HEK293T (cell line): ENCODE measurements at regions not wholly inside any gene's neighbourhood (a gene's known extent, or its start where the extent isn't known, plus 50 kb on each side); places are given as distances from the start of the nearest gene placed in this dataset.

ENCODE experiments used
- ARNT ChIP-seq: fragments of 450-650 bp; IDR thresholded peaks from 2 replicates; pipeline ENCODE4 v1.6.1; 2017; ENCODE audit warnings: mild to moderate bottlenecking
- BHLHE40 ChIP-seq: fragments of 450-650 bp; IDR thresholded peaks from 2 replicates; pipeline ENCODE4 v1.6.1; 2016; ENCODE audit warnings: mild to moderate bottlenecking, moderate library complexity, borderline replicate concordance
- FOXA1 ChIP-seq: fragments of 450-650 bp; IDR thresholded peaks from 2 replicates; pipeline ENCODE4 v1.6.1; 2016; ENCODE audit warnings: mild to moderate bottlenecking
- FOXM1 ChIP-seq: fragments of 450-650 bp; IDR thresholded peaks from 2 replicates; pipeline ENCODE4 v1.6.1; 2017; ENCODE audit warnings: mild to moderate bottlenecking, borderline replicate concordance
- NFRKB ChIP-seq: fragments of 450-650 bp; IDR thresholded peaks from 2 replicates; pipeline ENCODE4 v1.6.1; 2016; ENCODE audit warnings: mild to moderate bottlenecking, moderate library complexity
- SP1 ChIP-seq: fragments of 450-650 bp; IDR thresholded peaks from 2 replicates; pipeline ENCODE4 v1.6.1; 2017
- SUZ12 ChIP-seq: fragments of 450-650 bp; IDR thresholded peaks from 2 replicates; pipeline ENCODE4 v1.6.1; 2016; ENCODE audit warnings: mild to moderate bottlenecking
- TARDBP ChIP-seq: fragments of 450-650 bp; IDR thresholded peaks from 2 replicates; pipeline ENCODE4 v1.6.1; 2016
- TF ChIP-seq, protein P1 (sequence below): fragments of 450-650 bp; IDR thresholded peaks from 2 replicates; pipeline ENCODE4 v1.6.1; 2016

DNA sequence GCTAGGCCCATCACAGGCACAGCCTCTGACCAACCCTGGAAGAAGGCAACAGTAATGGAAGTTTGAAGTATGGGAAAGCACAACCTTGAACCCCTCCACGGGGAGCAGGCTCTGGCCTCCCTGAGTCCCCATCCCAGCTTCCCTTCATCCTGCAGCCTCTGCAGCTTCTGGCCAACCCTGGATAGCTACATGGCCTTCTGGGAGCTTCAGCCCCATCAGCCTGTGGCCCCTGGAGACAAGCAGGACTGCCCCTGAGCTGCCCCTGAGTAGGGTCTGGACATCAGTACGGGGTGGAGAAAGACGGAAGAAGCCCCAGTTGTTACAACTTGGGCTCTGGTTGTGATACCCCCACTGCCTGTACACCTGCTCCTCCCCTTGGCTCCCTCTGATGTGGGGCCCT is 113.8 kb upstream of the CD82 start:
- no peak for TF ChIP-seq SUZ12
- no peak for TF ChIP-seq TARDBP
- TF ChIP-seq FOXM1 = no peak
- no peak for TF ChIP-seq SP1
- TF ChIP-seq FOXA1 = no peak
- TF ChIP-seq NFRKB = no peak
- TF ChIP-seq, protein P1, sequence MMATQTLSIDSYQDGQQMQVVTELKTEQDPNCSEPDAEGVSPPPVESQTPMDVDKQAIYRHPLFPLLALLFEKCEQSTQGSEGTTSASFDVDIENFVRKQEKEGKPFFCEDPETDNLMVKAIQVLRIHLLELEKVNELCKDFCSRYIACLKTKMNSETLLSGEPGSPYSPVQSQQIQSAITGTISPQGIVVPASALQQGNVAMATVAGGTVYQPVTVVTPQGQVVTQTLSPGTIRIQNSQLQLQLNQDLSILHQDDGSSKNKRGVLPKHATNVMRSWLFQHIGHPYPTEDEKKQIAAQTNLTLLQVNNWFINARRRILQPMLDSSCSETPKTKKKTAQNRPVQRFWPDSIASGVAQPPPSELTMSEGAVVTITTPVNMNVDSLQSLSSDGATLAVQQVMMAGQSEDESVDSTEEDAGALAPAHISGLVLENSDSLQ = no peak
- TF ChIP-seq ARNT = no peak
- no peak for TF ChIP-seq BHLHE40
